B cell (primary cell): ENCODE measurements at regions not wholly inside any gene's neighbourhood (a gene's known extent, or its start where the extent isn't known, plus 50 kb on each side); places are given as distances from the start of the nearest gene placed in this dataset.

Experiments
- ATAC-seq: fragments of 200-7000 bp; cut with Tn5 transposase; one replicate; pipeline ENCODE4 v1.10.0; 2021; ENCODE audit warnings: low read depth, mild to moderate bottlenecking, moderate number of reproducible peaks, moderate library complexity
- CTCF ChIA-PET: fragments of 350-600 bp; sonication (Branson Sonifier 250); formaldehyde crosslinking; loops from one replicate; lab custom pipeline; 2021; ENCODE audit warnings: antibody characterized with exemption, inconsistent platforms; lab: Charles Lee
- POLR2A ChIA-PET: fragments of 350-600 bp; sonication (Branson Sonifier 250); formaldehyde crosslinking; loops from one replicate; lab custom pipeline; 2021; ENCODE audit warnings: antibody characterized with exemption; lab: Charles Lee
- DNase-seq: peaks from one replicate; pipeline ENCODE4 v3.0.0; 2013
- H2AFZ ChIP-seq: 2 replicates; pipeline ENCODE4 v1.6.1; 2012; ENCODE audit warnings: mild to moderate bottlenecking, low read depth, low read length; ENCODE audit not compliant: insufficient read depth, poor library complexity, severe bottlenecking
- H3K27ac ChIP-seq, 2 donors: 1 replicate in 1 of 2; 2 replicates in 1 of 2; pipeline ENCODE4 v1.5.1; 2012 to 2013; ENCODE audit warnings: low read length in 2 of 2, mild to moderate bottlenecking in 2 of 2, moderate library complexity in 1 of 2
- H3K27me3 ChIP-seq, 4 experiments: fragments of 200-600 bp in 1 of 4; sonication (generic) in 1 of 4; replicated peaks in 1 of 4; 1 replicate in 2 of 4; 2 replicates in 2 of 4; pipeline versions ENCODE4 v1.6.1 to v1.7.0; 2013 to 2016; ENCODE audit warnings: low read length in 3 of 4, mild to moderate bottlenecking in 2 of 4, mixed read lengths in 1 of 4, moderate library complexity in 1 of 4; ENCODE audit not compliant: insufficient read depth in 4 of 4, control insufficient read depth in 3 of 4; ENCODE audit errors: control extremely low read depth in 1 of 4
- H3K36me3 ChIP-seq, 2 experiments: replicated peaks in 1 of 2; 1 replicate in 1 of 2; 2 replicates in 1 of 2; pipeline versions ENCODE4 v1.6.1 to v1.7.1; 2013; ENCODE audit warnings: low read length in 1 of 2; ENCODE audit not compliant: insufficient read depth in 2 of 2, control insufficient read depth in 1 of 2; ENCODE audit errors: control extremely low read depth in 1 of 2, extremely low read depth in 1 of 2
- H3K4me1 ChIP-seq, 2 donors: fragments of 200-600 bp in 1 of 2; sonication (generic) in 1 of 2; 1 replicate in 1 of 2; 2 replicates in 1 of 2; pipeline versions ENCODE4 v1.5.1 to v1.6.1; 2013 to 2017; ENCODE audit warnings: low read length in 2 of 2; ENCODE audit not compliant: control insufficient read depth in 2 of 2, insufficient read depth in 2 of 2
- H3K4me2 ChIP-seq: replicated peaks from 2 replicates; pipeline ENCODE3; 2012; ENCODE audit warnings: mild to moderate bottlenecking, low read depth, low read length; ENCODE audit not compliant: poor library complexity, severe bottlenecking
- H3K4me3 ChIP-seq, 5 experiments: fragments of 200-600 bp in 1 of 5; sonication (generic) in 1 of 5; 1 replicate in 3 of 5; 2 replicates in 2 of 5; pipeline versions ENCODE4 v1.5.1 to v1.7.0; 2011 to 2016; ENCODE audit warnings: low read length in 4 of 5, mild to moderate bottlenecking in 4 of 5, low read depth in 2 of 5, control low read depth in 1 of 5, moderate library complexity in 1 of 5; ENCODE audit not compliant: insufficient read depth in 1 of 5; ENCODE audit errors: control extremely low read depth in 1 of 5, extremely low read depth in 1 of 5
- H3K79me2 ChIP-seq: fragments of 200-600 bp; sonication (generic); one replicate; pipeline ENCODE4 v1.6.0; 2016; ENCODE audit warnings: low read length; ENCODE audit not compliant: control insufficient read depth, insufficient read depth
- H3K9ac ChIP-seq: fragments of 200-600 bp; sonication (generic); 2 replicates; pipeline ENCODE4 v1.6.1; 2017; ENCODE audit warnings: mild to moderate bottlenecking, low read length, moderate library complexity
- H3K9me3 ChIP-seq, 3 donors: one replicate each; pipeline versions ENCODE4 v1.6.1 to v1.7.1; 2013; ENCODE audit warnings: low read length in 2 of 3; ENCODE audit not compliant: control insufficient read depth in 2 of 3, insufficient read depth in 1 of 3; ENCODE audit errors: control extremely low read depth in 1 of 3
- H4K20me1 ChIP-seq: 2 replicates; pipeline ENCODE4 v1.6.0; 2012; ENCODE audit warnings: mild to moderate bottlenecking, low read length; ENCODE audit not compliant: insufficient read depth, control insufficient read depth, poor library complexity, severe bottlenecking
- H3K27ac Mint-ChIP-seq: one replicate; pipeline ENCODE4 v1.8.0; 2021; ENCODE audit warnings: mixed read lengths
- H3K27me3 Mint-ChIP-seq: one replicate; pipeline ENCODE4 v1.8.0; 2021; ENCODE audit warnings: mixed read lengths
- H3K4me1 Mint-ChIP-seq: one replicate; pipeline ENCODE4 v1.8.0; 2021; ENCODE audit warnings: mixed read lengths
- H3K4me3 Mint-ChIP-seq: one replicate; pipeline ENCODE4 v1.8.0; 2021; ENCODE audit warnings: mixed read lengths
- H3K9me3 Mint-ChIP-seq: one replicate; pipeline ENCODE4 v1.8.0; 2022; ENCODE audit warnings: mixed read lengths; ENCODE audit not compliant: insufficient read depth
- CTCF ChIP-seq: fragments of 200-600 bp; IDR thresholded peaks from one replicate; pipeline ENCODE4 v1.8.0; 2022; ENCODE audit warnings: antibody characterized with exemption, mild to moderate bottlenecking
- EZH2 ChIP-seq: IDR thresholded peaks from 2 replicates; pipeline ENCODE4 v1.6.1; 2012; ENCODE audit warnings: borderline replicate concordance, low read depth, mild to moderate bottlenecking, moderate library complexity, low read length; ENCODE audit not compliant: insufficient read depth, poor library complexity, severe bottlenecking
- WGBS: methylation state at CpG from one replicate; pipeline ENCODE4 v1.1.5; 2013; ENCODE audit warnings: missing lambda C conversion rate; ENCODE audit not compliant: insufficient coverage; 5-methylcytosine and 5-hydroxymethylcytosine counted together
- intact Hi-C: fragments of 100-400 bp; cut with micrococcal nuclease; formaldehyde crosslinking; loops from one replicate; pipeline ENCODE4 v1.10.0; 2022

GRCh38 chr20:20896606-20897005 is 184.2 kb upstream of the RALGAPA2 start:
- Histone ChIP-seq H3K4me1 (no peaks in the 10 kb centered on the region), H3K79me2 (no peaks in the 10 kb centered on the region), H3K27ac (no peak overlapping the region), H3K4me3 (no peak overlapping the region), H2AFZ (no peak overlapping the region), H3K27me3 (no peaks in the 10 kb centered on the region), H3K36me3 (no peaks in the 10 kb centered on the region), H3K4me2 (no peak overlapping the region), H3K9me3 (no peaks in the 10 kb centered on the region), H4K20me1 (no peaks in the 10 kb centered on the region), H3K9ac (no peak overlapping the region)
- intact Hi-C loops = no loop called here
- Mint-ChIP-seq H3K27ac (no peak overlapping the region), H3K4me3 (no peak overlapping the region), H3K4me1 (no peaks in the 10 kb centered on the region), H3K27me3 (peaks cover 5% of the 10 kb centered on the region), H3K9me3 (no peaks in the 10 kb centered on the region)
- ATAC-seq = no peak
- no peak for TF ChIP-seq EZH2
- CTCF ChIA-PET = no interaction called here
- POLR2A ChIA-PET = no interaction called here
- DNase-seq = no peak
- WGBS = 100% methylated on average over 1 of the region's 3 CpGs

- POLR2A ChIA-PET = no interaction called here
- intact Hi-C loops = no loop called here
- H2AFZ ChIP-seq = no peak overlapping the region
- TF ChIP-seq EZH2 = no peak
- TF ChIP-seq CTCF = no peak
- no peak overlapping the region for H3K4me2 ChIP-seq
- 97% methylated on average over 12 of the region's 12 CpGs for WGBS
- H3K36me3 ChIP-seq = no peaks in the 10 kb centered on the region
- H3K4me3 ChIP-seq = no peak overlapping the region
- H3K27ac ChIP-seq = no peak overlapping the region
- H3K9me3 ChIP-seq = no peaks in the 10 kb centered on the region
- no peak overlapping the region for H3K9ac ChIP-seq
- Mint-ChIP-seq H3K4me1 (no peaks in the 10 kb centered on the region), H3K27ac (no peak overlapping the region), H3K27me3 (peaks cover 7% of the 10 kb centered on the region), H3K9me3 (no peaks in the 10 kb centered on the region), H3K4me3 (no peak overlapping the region)
- no peaks in the 10 kb centered on the region for H3K79me2 ChIP-seq
- no peaks in the 10 kb centered on the region for H3K4me1 ChIP-seq
- CTCF ChIA-PET = no interaction called here
- H3K27me3 ChIP-seq = no peaks in the 10 kb centered on the region
- no peak for ATAC-seq
- no peaks in the 10 kb centered on the region for H4K20me1 ChIP-seq
- no peak for DNase-seq
Measured at GRCh38 chr20:20895537-20895936, 183.1 kb upstream of the RALGAPA2 start.
